Caco-2 (cell line): ENCODE measurements at regions not wholly inside any gene's neighbourhood (a gene's known extent, or its start where the extent isn't known, plus 50 kb on each side); places are given as distances from the start of the nearest gene placed in this dataset.

Experiments used
- BruUV-seq: library from RNA; stranded (reverse); fragments of 400-500 nt; replicated peaks from 2 replicates; lab custom pipeline; 2021; lab: Mats Ljungman, UMichigan
- CTCF ChIA-PET: fragments of 300-600 bp; sonication (Branson Sonifier 250); formaldehyde crosslinking; loops from one replicate; lab custom pipeline; 2022; ENCODE audit warnings: antibody characterized with exemption; lab: Charles Lee
- POLR2A ChIA-PET: fragments of 300-600 bp; sonication (Branson Sonifier 250); formaldehyde crosslinking; loops from one replicate; lab custom pipeline; 2022; ENCODE audit warnings: antibody characterized with exemption; lab: Charles Lee
- DNase-seq, 2 experiments: peaks; one replicate each; pipeline versions ENCODE4 v3.0.0 to v3.0.0-alpha.2; 2020 to 2022
- H3K27me3 ChIP-seq: replicated peaks from 2 replicates; pipeline ENCODE4 v1.6.0; 2011; ENCODE audit warnings: low read length; ENCODE audit not compliant: control insufficient read depth, insufficient read depth
- H3K36me3 ChIP-seq: 2 replicates; pipeline ENCODE4 v1.5.1; 2011; ENCODE audit warnings: low read length; ENCODE audit not compliant: control insufficient read depth, insufficient read depth
- H3K4me1 ChIP-seq: fragments of 250-450 bp; sonication (Bioruptor Pico); 2 replicates; pipeline ENCODE4 v1.5.1; 2020; ENCODE audit warnings: mild to moderate bottlenecking
- H3K4me3 ChIP-seq: 2 replicates; pipeline ENCODE4 v1.5.1; 2011; ENCODE audit warnings: low read depth, mild to moderate bottlenecking, control low read depth, low read length
- H3K9me3 ChIP-seq: fragments of 250-450 bp; sonication (Bioruptor Pico); 2 replicates; pipeline ENCODE4 v1.5.1; 2020; ENCODE audit warnings: mild to moderate bottlenecking, moderate library complexity
- H3K27ac Mint-ChIP-seq: one replicate; pipeline ENCODE4 v1.8.0; 2022; ENCODE audit warnings: mixed read lengths; ENCODE audit not compliant: unreplicated experiment
- H3K27me3 Mint-ChIP-seq: one replicate; pipeline ENCODE4 v1.8.0; 2022; ENCODE audit warnings: mixed read lengths; ENCODE audit not compliant: insufficient read depth, unreplicated experiment
- H3K36me3 Mint-ChIP-seq: one replicate; pipeline ENCODE4 v1.8.0; 2022; ENCODE audit warnings: mild to moderate bottlenecking, mixed read lengths; ENCODE audit not compliant: insufficient read depth, unreplicated experiment
- H3K4me1 Mint-ChIP-seq: one replicate; pipeline ENCODE4 v1.8.0; 2022; ENCODE audit warnings: low read depth, mixed read lengths; ENCODE audit not compliant: unreplicated experiment
- H3K4me3 Mint-ChIP-seq: one replicate; pipeline ENCODE4 v1.8.0; 2022; ENCODE audit warnings: mild to moderate bottlenecking, moderate library complexity, mixed read lengths; ENCODE audit not compliant: unreplicated experiment
- H3K9me3 Mint-ChIP-seq: one replicate; pipeline ENCODE4 v1.8.0; 2022; ENCODE audit warnings: mixed read lengths; ENCODE audit not compliant: unreplicated experiment
- CTCF ChIP-seq, 2 experiments: fragments of 200-600 bp in 1 of 2; IDR thresholded peaks; 1 replicate in 1 of 2; 2 replicates in 1 of 2; pipeline versions ENCODE4 v1.5.1 to v1.8.0; 2011 to 2022; ENCODE audit warnings: antibody characterized with exemption in 1 of 2, control low read depth in 1 of 2, inconsistent platforms in 1 of 2, low read depth in 1 of 2, low read length in 1 of 2, mild to moderate bottlenecking in 1 of 2, moderate library complexity in 1 of 2; ENCODE audit not compliant: insufficient read depth in 1 of 2, severe bottlenecking in 1 of 2, unreplicated experiment in 1 of 2
- intact Hi-C: fragments of 100-400 bp; cut with micrococcal nuclease; formaldehyde crosslinking; loops from one replicate; pipeline ENCODE4 v1.10.0; 2022; ENCODE audit not compliant: unreplicated experiment

DNA sequence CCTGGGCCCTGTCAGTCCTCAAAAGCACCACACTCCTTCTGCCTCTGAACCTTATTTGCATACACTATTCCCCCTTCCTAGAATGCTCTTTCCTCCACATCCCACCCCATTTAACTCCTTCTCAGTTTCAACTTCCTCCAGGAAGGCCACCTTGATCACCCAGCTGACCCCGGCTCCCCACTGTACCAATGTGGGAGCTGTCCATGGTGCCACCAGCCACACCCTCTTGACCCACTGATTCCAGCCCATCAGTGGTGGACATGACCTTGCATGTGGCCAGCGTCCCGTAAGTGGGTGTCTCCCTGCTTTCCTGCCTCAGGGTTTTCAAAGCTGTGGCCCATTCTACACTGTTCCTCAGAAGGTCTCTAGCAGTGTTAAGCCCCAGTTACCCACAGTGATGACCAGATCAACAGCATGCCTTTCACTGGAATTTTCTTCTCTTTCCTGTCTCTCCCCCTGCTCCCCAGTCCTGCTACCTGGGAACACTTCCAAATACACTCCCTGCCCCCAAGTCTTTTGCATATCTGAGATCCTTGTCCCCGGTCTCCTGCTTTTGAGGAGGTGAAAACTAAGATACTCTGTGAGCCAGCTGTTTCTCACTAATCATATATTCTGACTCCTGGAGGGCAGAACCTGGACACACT lies 346.6 kb downstream of the MN1 start:
- no peak for TF ChIP-seq CTCF (IDR thresholded peaks at IDR 0.05; ENCODE audit: insufficient read depth in 1 of 2, low read depth in 1 of 2, low read length in 1 of 2, severe bottlenecking in 1 of 2, unreplicated experiment in 1 of 2)
- H3K9me3 Mint-ChIP-seq = no peaks in the 10 kb centered on the region
- Histone ChIP-seq H3K27me3 (no peaks in the 10 kb centered on the region), H3K4me3 (no peak overlapping the region), H3K4me1 (no peaks in the 10 kb centered on the region), H3K9me3 (no peaks in the 10 kb centered on the region), H3K36me3 (no peaks in the 10 kb centered on the region)
- no TSS peak for BruUV-seq
- intact Hi-C loops = no loop called here
- no peak overlapping the region for H3K4me3 Mint-ChIP-seq
- POLR2A ChIA-PET = no interaction called here
- DNase-seq = peak in 1 of 2 experiments; percentile 15
- CTCF ChIA-PET = no interaction called here
- H3K36me3 Mint-ChIP-seq = no peaks in the 10 kb centered on the region
- no peaks in the 10 kb centered on the region for H3K4me1 Mint-ChIP-seq
- H3K27me3 Mint-ChIP-seq = peaks cover 9% of the 10 kb centered on the region
- no peak overlapping the region for H3K27ac Mint-ChIP-seq

- Histone ChIP-seq H3K36me3 (no peaks in the 10 kb centered on the region), H3K4me1 (no peaks in the 10 kb centered on the region), H3K4me3 (no peak overlapping the region), H3K27me3 (no peaks in the 10 kb centered on the region), H3K9me3 (no peaks in the 10 kb centered on the region)
- Mint-ChIP-seq H3K36me3 (no peaks in the 10 kb centered on the region), H3K27me3 (peaks cover 9% of the 10 kb centered on the region), H3K9me3 (no peaks in the 10 kb centered on the region), H3K4me1 (no peaks in the 10 kb centered on the region), H3K27ac (no peak overlapping the region), H3K4me3 (no peak overlapping the region)
- CTCF ChIA-PET = no interaction called here
- intact Hi-C loops = no loop called here
- POLR2A ChIA-PET = no interaction called here
- no peak for DNase-seq
- TF ChIP-seq CTCF (IDR thresholded peaks at IDR 0.05; ENCODE audit: insufficient read depth in 1 of 2, low read depth in 1 of 2, low read length in 1 of 2, severe bottlenecking in 1 of 2, unreplicated experiment in 1 of 2) = no peak
- BruUV-seq = no TSS peak
These were observed 346.0 kb downstream of the MN1 start for GRCh38 chr22:27455526-27455925.

DNA sequence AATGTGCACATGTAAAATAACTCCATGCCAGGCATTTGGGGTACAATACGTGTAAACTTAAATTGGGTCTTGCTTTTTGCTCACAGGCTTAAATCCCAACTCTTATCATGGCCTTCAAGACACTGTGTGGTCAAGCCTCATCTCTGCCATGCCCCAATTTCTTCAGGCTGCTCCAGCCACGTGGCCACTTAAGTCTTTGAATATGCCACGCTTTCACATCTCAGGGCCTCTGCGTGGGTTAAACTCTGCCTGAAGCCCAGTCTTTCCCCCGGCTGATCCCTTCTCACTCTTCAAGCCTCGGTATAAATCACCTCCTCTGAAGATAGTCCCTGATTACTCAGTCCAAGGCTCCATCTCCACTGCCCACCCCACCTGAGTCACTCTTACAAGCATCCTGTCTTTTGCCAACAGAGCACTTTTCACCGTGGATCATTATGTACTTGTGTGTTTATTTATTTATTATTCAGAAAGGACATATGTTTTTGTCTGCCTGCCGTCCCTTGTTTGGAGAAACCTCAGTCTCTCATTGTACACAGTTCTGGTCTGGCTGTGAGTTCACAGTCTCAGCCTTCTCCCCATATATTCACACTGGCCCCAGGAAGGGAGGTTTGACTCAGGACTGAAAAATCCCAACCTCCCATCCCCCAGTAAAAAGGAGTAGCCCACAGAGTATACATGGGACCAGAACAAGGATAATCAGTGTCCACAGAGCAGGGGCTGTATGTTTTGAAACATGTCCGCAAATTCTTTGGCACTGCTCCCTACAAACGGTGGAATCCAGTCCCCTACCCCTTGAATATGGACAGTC lies 344.7 kb downstream of the MN1 start:
- Histone ChIP-seq H3K36me3 (no peaks in the 10 kb centered on the region), H3K4me3 (no peak overlapping the region), H3K9me3 (no peaks in the 10 kb centered on the region), H3K4me1 (peaks cover 8% of the 10 kb centered on the region; the same call in 1 of the 2 replicates), H3K27me3 (no peaks in the 10 kb centered on the region)
- H3K27ac Mint-ChIP-seq = no peak overlapping the region
- intact Hi-C loops = no loop called here
- H3K36me3 Mint-ChIP-seq = no peaks in the 10 kb centered on the region
- H3K4me3 Mint-ChIP-seq = no peak overlapping the region
- no peak for TF ChIP-seq CTCF (IDR thresholded peaks at IDR 0.05; ENCODE audit: insufficient read depth in 1 of 2, low read depth in 1 of 2, low read length in 1 of 2, severe bottlenecking in 1 of 2, unreplicated experiment in 1 of 2)
- ChIA-PET POLR2A (no interaction called here), CTCF (no interaction called here)
- no TSS peak for BruUV-seq
- no peaks in the 10 kb centered on the region for H3K9me3 Mint-ChIP-seq
- H3K4me1 Mint-ChIP-seq = peaks cover 5% of the 10 kb centered on the region
- DNase-seq = no peak
- H3K27me3 Mint-ChIP-seq = peaks cover 7% of the 10 kb centered on the region
